Keratinocyte (primary cell): ENCODE measurements at regions not wholly inside any gene's neighbourhood (a gene's known extent, or its start where the extent isn't known, plus 50 kb on each side); places are given as distances from the start of the nearest gene placed in this dataset.

Experiments used
- DNase-seq: peaks from one replicate; pipeline ENCODE4 v3.0.0-alpha.2; 2011; ENCODE audit warnings: low read depth, missing footprints, low spot score
- FAIRE-seq: peaks from 2 replicates; lab custom pipeline; 2011; peaks lifted over from hg19 to GRCh38; lab: Jason Lieb, UNC
- H2AFZ ChIP-seq: 2 replicates; pipeline ENCODE4 v1.6.0; 2012; ENCODE audit warnings: low read length, control low read depth, inconsistent platforms; ENCODE audit not compliant: control insufficient read depth
- H3K27ac ChIP-seq: 2 replicates; pipeline ENCODE4 v1.5.1; 2011; ENCODE audit warnings: low read length; ENCODE audit not compliant: control insufficient read depth, insufficient read depth
- H3K27me3 ChIP-seq: 3 replicates; pipeline ENCODE4 v1.6.0; 2011; ENCODE audit warnings: low read length; ENCODE audit not compliant: control insufficient read depth, insufficient read depth; ENCODE audit errors: extremely low read depth
- H3K36me3 ChIP-seq, 2 experiments: 2 replicates in 1 of 2; 3 replicates in 1 of 2; pipeline ENCODE4 v1.5.1; 2011; ENCODE audit warnings: low read length in 2 of 2, mild to moderate bottlenecking in 1 of 2; ENCODE audit not compliant: control insufficient read depth in 2 of 2, insufficient read depth in 2 of 2; ENCODE audit errors: extremely low read depth in 1 of 2
- H3K4me1 ChIP-seq: 3 replicates; pipeline ENCODE4 v1.5.1; 2011; ENCODE audit warnings: low read length; ENCODE audit not compliant: control insufficient read depth, insufficient read depth; ENCODE audit errors: extremely low read depth
- H3K4me2 ChIP-seq: 3 replicates; pipeline ENCODE4 v1.6.0; 2011; ENCODE audit warnings: low read depth, low read length; ENCODE audit not compliant: control insufficient read depth, insufficient read depth; ENCODE audit errors: extremely low read depth
- H3K4me3 ChIP-seq, 3 experiments: fragments of 200-600 bp in 1 of 3; sonication (generic) in 1 of 3; 2 replicates in 2 of 3; 3 replicates in 1 of 3; pipeline ENCODE4 v1.5.1; 2011 to 2016; ENCODE audit warnings: low read length in 3 of 3, mild to moderate bottlenecking in 3 of 3, control low read depth in 2 of 3, inconsistent platforms in 1 of 3, low read depth in 1 of 3, mixed read lengths in 1 of 3, mixed run types in 1 of 3, moderate library complexity in 1 of 3; ENCODE audit not compliant: control insufficient read depth in 2 of 3, insufficient read depth in 2 of 3; ENCODE audit errors: extremely low read depth in 1 of 3
- H3K79me2 ChIP-seq: 2 replicates; pipeline ENCODE4 v1.6.0; 2012; ENCODE audit warnings: low read length; ENCODE audit not compliant: control insufficient read depth, insufficient read depth
- H3K9ac ChIP-seq: 3 replicates; pipeline ENCODE4 v1.6.0; 2011; ENCODE audit warnings: low read length; ENCODE audit not compliant: control insufficient read depth, insufficient read depth; ENCODE audit errors: extremely low read depth
- H3K9me1 ChIP-seq: 3 replicates; pipeline ENCODE4 v1.6.0; 2011; ENCODE audit warnings: low read length; ENCODE audit not compliant: control insufficient read depth, insufficient read depth; ENCODE audit errors: extremely low read depth
- H3K9me3 ChIP-seq: 2 replicates; pipeline ENCODE4 v1.5.1; 2012; ENCODE audit warnings: low read depth, low read length; ENCODE audit not compliant: control insufficient read depth
- H4K20me1 ChIP-seq: 3 replicates; pipeline ENCODE4 v1.6.0; 2011; ENCODE audit warnings: low read length; ENCODE audit not compliant: control insufficient read depth, insufficient read depth; ENCODE audit errors: extremely low read depth
- EZH2 ChIP-seq: IDR thresholded peaks from one replicate; pipeline ENCODE4 v1.6.1; 2012; ENCODE audit warnings: inconsistent platforms, mild to moderate bottlenecking, low read length, moderate library complexity
- dilution Hi-C: fragments of 300-500 bp; cut with MboI; formaldehyde crosslinking; loops from one replicate; pipeline ENCODE4 v1.7.0; 2020; ENCODE audit warnings: low sequenced_read_pairs; ENCODE audit not compliant: extremely low pct_ligation_motif_present
- TF ChIP-seq, protein P1 (sequence below), 3 experiments: IDR thresholded peaks in 1 of 3; conservative IDR thresholded peaks in 1 of 3; optimal IDR thresholded peaks in 1 of 3; 2 replicates in 2 of 3; 3 replicates in 1 of 3; pipeline versions ENCODE3 to v1.5.1; 2011; ENCODE audit warnings: low read length in 3 of 3, mild to moderate bottlenecking in 3 of 3, moderate library complexity in 2 of 3, control low read depth in 1 of 3, inconsistent platforms in 1 of 3; ENCODE audit not compliant: insufficient read depth in 2 of 3; ENCODE audit errors: extremely low read depth in 1 of 3

DNA sequence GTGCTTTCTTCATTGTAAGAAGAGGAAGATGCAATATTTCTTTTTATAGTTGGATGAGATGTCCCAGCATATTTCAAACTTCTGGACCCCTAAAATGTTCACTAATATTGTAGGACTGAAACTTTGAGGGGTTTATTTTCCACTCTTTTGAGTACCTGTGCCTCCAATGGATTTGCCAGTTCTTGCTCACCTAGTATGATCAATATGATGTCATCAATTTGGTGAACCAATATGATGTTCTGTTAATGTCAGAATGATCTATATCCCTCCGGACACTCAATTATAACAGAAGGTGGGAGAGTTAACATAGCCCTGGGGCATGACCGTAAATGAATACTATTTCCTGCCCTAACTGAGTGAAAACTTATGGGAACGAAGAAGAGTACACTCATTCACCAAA lies 178.3 kb downstream of the CBLN1 start:
- no peak for FAIRE-seq
- H3K36me3 ChIP-seq, result no peaks in the 10 kb centered on the region
- H3K4me3 ChIP-seq, result no peak overlapping the region
- H3K27me3 ChIP-seq, result no peaks in the 10 kb centered on the region
- no peak overlapping the region for H3K4me2 ChIP-seq
- dilution Hi-C loops, result no loop called here
- no peaks in the 10 kb centered on the region for H3K9me3 ChIP-seq
- H4K20me1 ChIP-seq, result no peaks in the 10 kb centered on the region
- no peak for DNase-seq
- TF ChIP-seq, protein P1, sequence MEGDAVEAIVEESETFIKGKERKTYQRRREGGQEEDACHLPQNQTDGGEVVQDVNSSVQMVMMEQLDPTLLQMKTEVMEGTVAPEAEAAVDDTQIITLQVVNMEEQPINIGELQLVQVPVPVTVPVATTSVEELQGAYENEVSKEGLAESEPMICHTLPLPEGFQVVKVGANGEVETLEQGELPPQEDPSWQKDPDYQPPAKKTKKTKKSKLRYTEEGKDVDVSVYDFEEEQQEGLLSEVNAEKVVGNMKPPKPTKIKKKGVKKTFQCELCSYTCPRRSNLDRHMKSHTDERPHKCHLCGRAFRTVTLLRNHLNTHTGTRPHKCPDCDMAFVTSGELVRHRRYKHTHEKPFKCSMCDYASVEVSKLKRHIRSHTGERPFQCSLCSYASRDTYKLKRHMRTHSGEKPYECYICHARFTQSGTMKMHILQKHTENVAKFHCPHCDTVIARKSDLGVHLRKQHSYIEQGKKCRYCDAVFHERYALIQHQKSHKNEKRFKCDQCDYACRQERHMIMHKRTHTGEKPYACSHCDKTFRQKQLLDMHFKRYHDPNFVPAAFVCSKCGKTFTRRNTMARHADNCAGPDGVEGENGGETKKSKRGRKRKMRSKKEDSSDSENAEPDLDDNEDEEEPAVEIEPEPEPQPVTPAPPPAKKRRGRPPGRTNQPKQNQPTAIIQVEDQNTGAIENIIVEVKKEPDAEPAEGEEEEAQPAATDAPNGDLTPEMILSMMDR (optimal IDR thresholded peaks at IDR 0.05 in 1 of 3, IDR thresholded peaks at IDR 0.05 in 1 of 3, conservative IDR thresholded peaks at IDR 0.05 in 1 of 3; ENCODE audit: extremely low read depth in 1 of 3, insufficient read depth in 2 of 3, low read length in 3 of 3), result no peak
- TF ChIP-seq EZH2, result no peak
- no peaks in the 10 kb centered on the region for H3K4me1 ChIP-seq
- H2AFZ ChIP-seq, result no peak overlapping the region
- H3K79me2 ChIP-seq, result no peaks in the 10 kb centered on the region
- no peak overlapping the region for H3K27ac ChIP-seq
- no peak overlapping the region for H3K9ac ChIP-seq
- no peaks in the 10 kb centered on the region for H3K9me1 ChIP-seq

DNA sequence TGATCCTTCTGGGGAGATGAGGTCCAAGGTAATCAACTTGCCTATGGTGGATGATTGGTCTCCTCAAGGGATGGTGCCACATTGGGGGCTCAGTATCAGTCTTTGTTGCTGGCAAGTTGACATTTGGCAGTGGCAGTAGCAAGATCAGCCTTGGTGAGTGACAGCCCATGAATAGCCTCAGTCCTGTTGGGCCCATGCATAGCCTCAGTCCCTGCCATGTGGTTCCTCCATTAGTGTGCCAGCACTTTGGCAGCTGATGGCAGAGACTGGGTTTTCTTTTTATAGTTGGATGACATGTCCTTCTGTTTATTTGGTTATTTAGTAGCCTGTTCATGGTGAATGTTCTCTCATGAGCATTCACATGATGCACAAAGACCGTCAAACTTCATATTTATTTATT lies 179.6 kb downstream of the CBLN1 start:
- Histone ChIP-seq H3K9me3 (no peaks in the 10 kb centered on the region), H3K27ac (no peak overlapping the region), H3K9ac (no peak overlapping the region), H4K20me1 (no peaks in the 10 kb centered on the region), H2AFZ (no peak overlapping the region), H3K4me2 (no peak overlapping the region), H3K4me1 (no peaks in the 10 kb centered on the region), H3K36me3 (no peaks in the 10 kb centered on the region), H3K4me3 (no peak overlapping the region), H3K27me3 (no peaks in the 10 kb centered on the region), H3K9me1 (no peaks in the 10 kb centered on the region), H3K79me2 (no peaks in the 10 kb centered on the region)
- no peak for DNase-seq
- FAIRE-seq, result no peak
- dilution Hi-C loops, result no loop called here
- TF ChIP-seq, protein P1 (optimal IDR thresholded peaks at IDR 0.05 in 1 of 3, IDR thresholded peaks at IDR 0.05 in 1 of 3, conservative IDR thresholded peaks at IDR 0.05 in 1 of 3; ENCODE audit: extremely low read depth in 1 of 3, insufficient read depth in 2 of 3, low read length in 3 of 3), result no peak
- TF ChIP-seq EZH2, result no peak
